GM21619 (cell line): ENCODE measurements at regions not wholly inside any gene's neighbourhood (a gene's known extent, or its start where the extent isn't known, plus 50 kb on each side); places are given as distances from the start of the nearest gene placed in this dataset.
"Not testable (repeated sequence)": the region's sequence is repeated elsewhere in the genome, so short reads cannot be mapped to it uniquely, and the experiment has no call there.

Source experiments
- ATAC-seq: cut with Tn5 transposase; IDR thresholded peaks from one replicate; pipeline ENCODE4 v1.9.1; 2021; ENCODE audit not compliant: unreplicated experiment

GRCh38 chr6:96276305-96276704 is 245.3 kb upstream of the UFL1 start:
- no peak for ATAC-seq

GRCh38 chr6:96276856-96277255 is 244.8 kb upstream of the UFL1 start:
- ATAC-seq = no peak

GRCh38 chr6:96279084-96279483 is 242.5 kb upstream of the UFL1 start:
- no peak for ATAC-seq

GRCh38 chr6:96286503-96286902 is 235.1 kb upstream of the UFL1 start:
- ATAC-seq = no peak

GRCh38 chr6:96299525-96299924 is 222.1 kb upstream of the UFL1 start:
- no peak for ATAC-seq

- ATAC-seq = no peak
Measured at GRCh38 chr6:96301023-96301422, 220.6 kb upstream of the UFL1 start.

- no peak for ATAC-seq
Measured at GRCh38 chr6:96301781-96302180, 219.8 kb upstream of the UFL1 start.

- no peak for ATAC-seq
Measured at GRCh38 chr6:96302991-96303390, 218.6 kb upstream of the UFL1 start.

- peak; percentile 99 for ATAC-seq
Measured at GRCh38 chr6:96304997-96305396, 216.6 kb upstream of the UFL1 start.

- ATAC-seq = no peak
Measured at GRCh38 chr6:96330884-96331283, 190.7 kb upstream of the UFL1 start.

GRCh38 chr6:96340164-96340563 is 181.4 kb upstream of the UFL1 start:
- ATAC-seq = no peak

GRCh38 chr6:96345501-96345900 is 176.1 kb upstream of the UFL1 start:
- no peak for ATAC-seq

- ATAC-seq = no peak
Measured at GRCh38 chr6:96381246-96381645, 140.4 kb upstream of the UFL1 start.

GRCh38 chr6:96391776-96392360 is 129.7 kb upstream of the UFL1 start:
- no peak for ATAC-seq

GRCh38 chr6:96394727-96395126 is 126.9 kb upstream of the UFL1 start:
- no peak for ATAC-seq

GRCh38 chr6:96410467-96410866 is 111.1 kb upstream of the UFL1 start:
- no peak for ATAC-seq

- no peak for ATAC-seq
Measured at GRCh38 chr6:96420294-96420693, 101.3 kb upstream of the UFL1 start.

GRCh38 chr6:96433950-96434349 is 87.7 kb upstream of the UFL1 start:
- ATAC-seq = no peak

- ATAC-seq = no peak
Measured at GRCh38 chr6:96436398-96436797, 85.2 kb upstream of the UFL1 start.

GRCh38 chr6:96437228-96437627 is 84.4 kb upstream of the UFL1 start:
- not testable (repeated sequence) for ATAC-seq

GRCh38 chr6:96450082-96450769 is 71.4 kb upstream of the UFL1 start:
- no peak for ATAC-seq

- no peak for ATAC-seq
Measured at GRCh38 chr6:96450770-96451130, 70.9 kb upstream of the UFL1 start.

- ATAC-seq = no peak
Measured at GRCh38 chr6:96458771-96459170, 62.8 kb upstream of the UFL1 start.
